HG03460 (cell line): ENCODE measurements at regions not wholly inside any gene's neighbourhood (a gene's known extent, or its start where the extent isn't known, plus 50 kb on each side); places are given as distances from the start of the nearest gene placed in this dataset.

Experiments
- ATAC-seq: cut with Tn5 transposase; IDR thresholded peaks from one replicate; pipeline ENCODE4 v1.9.1; 2021; ENCODE audit not compliant: unreplicated experiment

- no peak for ATAC-seq
These were observed 223.8 kb downstream of the KLF13 start for GRCh38 chr15:31550211-31550977.

GRCh38 chr15:31551323-31551722 lies 224.7 kb downstream of the KLF13 start:
- no peak for ATAC-seq

- no peak for ATAC-seq
These were observed 226.0 kb downstream of the KLF13 start for GRCh38 chr15:31552482-31553099.

- no peak for ATAC-seq
These were observed 227.6 kb downstream of the KLF13 start for GRCh38 chr15:31554261-31554660.

- ATAC-seq = no peak
These were observed 228.4 kb downstream of the KLF13 start for GRCh38 chr15:31555022-31555421.

- no peak for ATAC-seq
These were observed 230.0 kb downstream of the KLF13 start for GRCh38 chr15:31556494-31557150.

- ATAC-seq = no peak
These were observed 231.3 kb downstream of the KLF13 start for GRCh38 chr15:31557899-31558298.

- no peak for ATAC-seq
These were observed 232.2 kb downstream of the KLF13 start for GRCh38 chr15:31558840-31559239.

GRCh38 chr15:31559786-31560185 lies 233.2 kb downstream of the KLF13 start:
- no peak for ATAC-seq

GRCh38 chr15:31560643-31561042 lies 234.0 kb downstream of the KLF13 start:
- ATAC-seq = no peak

GRCh38 chr15:31561156-31561555 lies 234.5 kb downstream of the KLF13 start:
- ATAC-seq = no peak

- no peak for ATAC-seq
These were observed 236.4 kb downstream of the KLF13 start for GRCh38 chr15:31563001-31563400.

- ATAC-seq = no peak
These were observed 236.8 kb downstream of the KLF13 start for GRCh38 chr15:31563421-31563820.

- ATAC-seq = no peak
These were observed 241.2 kb downstream of the KLF13 start for GRCh38 chr15:31567861-31568260.

- no peak for ATAC-seq
These were observed 243.2 kb downstream of the KLF13 start for GRCh38 chr15:31569836-31570235.

- ATAC-seq = no peak
These were observed 244.0 kb downstream of the KLF13 start for GRCh38 chr15:31570591-31570990.

- no peak for ATAC-seq
These were observed 245.0 kb downstream of the KLF13 start for GRCh38 chr15:31571676-31572075.

- ATAC-seq = no peak
These were observed 247.1 kb downstream of the KLF13 start for GRCh38 chr15:31573759-31574158.

GRCh38 chr15:31574766-31575165 lies 248.1 kb downstream of the KLF13 start:
- no peak for ATAC-seq

- no peak for ATAC-seq
These were observed 250.5 kb downstream of the KLF13 start for GRCh38 chr15:31577108-31577507.

GRCh38 chr15:31579282-31579681 lies 252.6 kb downstream of the KLF13 start:
- no peak for ATAC-seq

- no peak for ATAC-seq
These were observed 253.3 kb downstream of the KLF13 start for GRCh38 chr15:31579976-31580375.
